ENCODE measurements at regions not wholly inside any gene's neighbourhood (a gene's known extent, or its start where the extent isn't known, plus 50 kb on each side); places are given as distances from the start of the nearest gene placed in this dataset.
"Not testable (repeated sequence)": the region's sequence is repeated elsewhere in the genome, so short reads cannot be mapped to it uniquely, and the experiment has no call there.

- DNase-seq (ENCODE audit: low read depth in 2 of 3, low spot score in 1 of 3), result no peak
These were observed 255.6 kb upstream of the SLC30A5 start for GRCh38 chr5:68838157-68838718.

DNA sequence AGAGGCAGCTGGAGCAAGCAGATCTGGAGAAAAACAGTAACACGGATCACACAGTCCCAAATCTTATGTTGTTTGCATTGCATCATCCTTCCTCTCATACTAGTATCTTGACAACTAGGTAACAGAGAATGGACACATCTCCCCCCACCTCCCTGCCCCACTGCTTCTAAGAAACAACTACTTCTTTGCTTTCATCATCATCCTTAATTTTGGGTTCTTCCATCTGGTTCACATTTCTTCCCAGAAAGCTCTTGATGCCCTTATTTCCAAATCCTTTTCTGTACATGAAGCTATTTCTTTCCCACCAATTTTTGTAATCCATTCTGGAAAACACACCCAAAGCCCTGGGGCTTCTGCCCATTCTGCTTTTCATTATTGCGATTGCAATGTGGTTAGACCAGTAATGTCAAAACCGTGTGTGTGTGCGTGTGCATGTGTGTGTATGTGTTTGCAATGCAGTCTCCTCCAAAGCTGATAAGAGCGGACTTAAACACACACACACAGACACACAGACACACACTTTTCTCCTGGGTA lies 254.7 kb upstream of the SLC30A5 start:
- no peak for DNase-seq (ENCODE audit: low read depth in 2 of 3, low spot score in 1 of 3)

GRCh38 chr5:68843624-68844364 lies 250.0 kb upstream of the SLC30A5 start:
- DNase-seq (ENCODE audit: low read depth in 2 of 3, low spot score in 1 of 3), result no peak

- no peak for DNase-seq (ENCODE audit: low read depth in 2 of 3, low spot score in 1 of 3)
These were observed 248.7 kb upstream of the SLC30A5 start for GRCh38 chr5:68845131-68845530.

DNA sequence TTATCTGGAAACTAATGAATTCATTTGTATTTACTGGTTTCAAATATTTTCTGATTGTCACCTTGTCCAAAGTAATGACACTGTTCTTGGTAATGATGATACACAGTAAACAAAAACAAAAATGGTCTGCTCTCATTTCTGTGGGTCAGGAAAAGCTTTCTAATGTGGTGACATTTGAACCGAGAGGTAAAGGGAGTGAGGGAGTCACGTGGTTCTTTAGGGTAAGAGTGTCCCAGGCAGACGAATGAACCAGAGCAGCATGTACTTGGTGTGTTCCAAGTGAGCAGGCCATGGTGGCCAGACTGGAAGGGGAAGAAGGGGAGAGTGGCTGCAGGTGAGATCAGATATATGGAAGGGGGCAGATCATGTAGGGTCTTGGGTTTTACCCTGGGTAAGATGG lies 247.0 kb upstream of the SLC30A5 start:
- no peak for DNase-seq (ENCODE audit: low read depth in 2 of 3, low spot score in 1 of 3)

GRCh38 chr5:68848091-68848490 lies 245.7 kb upstream of the SLC30A5 start:
- no peak for DNase-seq (ENCODE audit: low read depth in 2 of 3, low spot score in 1 of 3)

DNA sequence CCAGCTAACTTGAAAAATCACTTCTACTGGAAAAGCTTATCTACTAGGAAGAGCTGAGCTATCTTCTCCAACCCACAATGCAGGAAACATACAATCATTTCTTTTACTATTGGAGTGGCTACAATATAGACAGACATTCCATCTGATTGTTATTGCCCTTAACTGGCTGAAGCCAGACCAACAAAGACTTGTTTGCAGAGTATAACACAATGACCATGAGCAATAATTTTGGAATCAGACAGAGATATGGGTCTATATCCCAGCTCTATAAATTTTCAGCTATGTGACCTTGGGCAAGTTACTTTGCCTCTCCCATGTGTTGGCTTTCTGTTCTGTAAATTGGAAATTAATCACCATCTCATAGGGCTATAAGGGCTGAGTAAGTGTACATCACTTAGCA lies 244.7 kb upstream of the SLC30A5 start:
- no peak for DNase-seq (ENCODE audit: low read depth in 2 of 3, low spot score in 1 of 3)

- no peak for DNase-seq (ENCODE audit: low read depth in 2 of 3, low spot score in 1 of 3)
These were observed 243.9 kb upstream of the SLC30A5 start for GRCh38 chr5:68849906-68850305.

DNA sequence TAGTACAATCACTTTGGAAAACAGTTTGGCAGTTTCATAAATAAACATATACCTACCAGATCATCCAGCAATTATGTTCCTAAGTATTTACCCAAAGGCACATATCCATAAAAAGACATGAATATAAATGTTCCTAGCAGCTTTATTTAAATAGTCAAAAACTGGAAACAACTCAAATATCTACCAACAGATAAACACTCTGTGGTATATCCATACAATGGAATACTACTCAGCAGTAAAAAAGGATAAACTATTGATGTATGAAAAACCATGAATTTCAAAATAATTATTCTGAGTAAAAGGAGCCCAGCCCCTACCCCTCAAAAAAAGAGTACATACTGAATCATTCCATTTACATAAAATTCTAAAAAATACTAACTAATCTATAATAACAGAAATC lies 232.7 kb upstream of the SLC30A5 start:
- no peak for DNase-seq (ENCODE audit: low read depth in 2 of 3, low spot score in 1 of 3)

- DNase-seq (ENCODE audit: low read depth in 2 of 3, low spot score in 1 of 3), result no peak
These were observed 231.3 kb upstream of the SLC30A5 start for GRCh38 chr5:68862560-68862959.

DNA sequence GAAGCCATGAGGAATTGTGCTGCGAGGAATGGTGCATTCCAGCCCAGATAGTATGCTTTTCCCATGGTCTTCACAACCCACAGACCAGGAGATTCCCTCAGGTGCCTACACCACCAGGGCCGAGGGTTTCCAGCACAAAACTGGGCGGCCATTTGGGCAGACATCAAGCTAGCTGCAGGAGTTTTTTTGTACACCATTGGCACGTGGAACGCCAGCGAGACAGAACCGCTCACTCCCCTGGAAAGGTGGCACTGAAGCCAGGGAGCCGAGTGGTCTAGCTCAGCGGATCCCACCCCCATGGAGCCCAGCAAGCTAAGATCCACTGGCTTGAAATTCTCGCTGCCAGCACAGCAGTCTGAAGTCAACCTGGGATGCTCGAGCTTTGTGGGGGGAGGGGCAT lies 228.6 kb upstream of the SLC30A5 start:
- DNase-seq (ENCODE audit: low read depth in 2 of 3, low spot score in 1 of 3), result not testable (repeated sequence)

GRCh38 chr5:68872088-68872839 lies 221.6 kb upstream of the SLC30A5 start:
- DNase-seq (ENCODE audit: low read depth in 2 of 3, low spot score in 1 of 3), result no peak

GRCh38 chr5:68873198-68873597 lies 220.6 kb upstream of the SLC30A5 start:
- DNase-seq (ENCODE audit: low read depth in 2 of 3, low spot score in 1 of 3), result no peak

DNA sequence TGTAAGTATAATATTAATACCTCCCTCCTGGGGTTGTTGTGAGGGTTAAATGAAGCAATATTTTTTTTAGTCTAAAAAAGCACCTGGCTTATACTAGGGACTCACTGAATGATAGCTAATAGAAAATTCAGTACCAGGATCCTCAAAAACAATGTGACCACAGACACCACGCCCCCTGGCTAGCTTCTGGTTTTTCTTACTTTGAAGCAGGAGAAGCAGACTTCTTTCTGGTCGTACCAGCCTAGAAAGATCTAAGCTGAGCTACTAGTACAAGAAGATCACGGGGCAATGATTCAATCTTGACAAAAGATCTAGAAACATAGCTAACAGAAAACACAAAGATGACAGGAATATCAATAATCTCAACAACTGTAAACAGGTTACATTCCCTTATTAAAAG lies 218.5 kb upstream of the SLC30A5 start:
- no peak for DNase-seq (ENCODE audit: low read depth in 2 of 3, low spot score in 1 of 3)

DNA sequence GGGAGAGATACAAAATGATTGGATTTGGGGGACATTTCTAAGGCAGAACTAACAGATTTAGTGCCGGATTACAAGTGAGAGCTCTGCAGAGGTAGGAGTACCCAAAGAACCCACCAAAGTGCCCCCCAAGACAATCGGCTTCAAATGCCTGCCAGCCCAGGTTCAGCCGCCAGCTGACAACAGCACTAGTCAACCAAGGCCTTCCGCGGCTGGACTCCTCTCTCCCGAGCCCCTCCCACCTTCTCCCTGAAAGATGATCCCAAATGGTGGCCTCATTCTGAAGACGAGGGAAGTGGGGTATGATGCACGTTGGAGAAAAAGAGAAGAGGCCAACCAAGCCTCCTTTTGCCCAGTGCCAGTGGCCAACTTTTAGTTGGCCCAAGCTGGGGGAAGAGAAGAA lies 210.4 kb upstream of the SLC30A5 start:
- no peak for DNase-seq (ENCODE audit: low read depth in 2 of 3, low spot score in 1 of 3)

DNA sequence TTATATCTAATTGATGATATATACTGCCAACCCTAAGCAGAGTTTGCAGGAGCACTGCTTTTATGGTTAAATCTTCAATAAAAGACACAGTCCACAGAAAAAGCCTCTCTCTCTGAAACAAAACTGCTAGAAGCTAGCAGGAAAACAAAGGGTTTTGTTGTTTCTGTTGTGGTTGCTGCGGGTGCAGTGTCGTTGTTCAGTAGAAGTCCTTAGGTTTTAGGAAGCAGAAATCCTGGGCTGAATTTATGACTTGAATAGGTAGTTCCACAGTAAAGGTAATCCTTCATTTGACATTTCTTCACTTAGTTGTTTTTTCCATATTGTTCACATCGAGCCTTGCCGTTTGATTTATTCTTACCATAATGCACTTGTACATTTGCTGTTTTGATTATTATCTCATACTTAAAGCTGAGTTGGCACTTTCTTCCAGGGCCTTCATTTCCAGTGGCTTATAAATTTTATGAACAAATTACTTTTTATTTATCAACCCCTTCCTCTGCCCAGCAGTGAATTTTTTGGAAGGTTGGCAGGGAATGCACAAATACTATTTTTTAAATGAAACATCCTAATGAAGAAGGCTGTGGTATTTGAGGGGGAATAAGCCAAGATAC lies 209.6 kb upstream of the SLC30A5 start:
- DNase-seq (ENCODE audit: low read depth in 2 of 3, low spot score in 1 of 3), result no peak

DNA sequence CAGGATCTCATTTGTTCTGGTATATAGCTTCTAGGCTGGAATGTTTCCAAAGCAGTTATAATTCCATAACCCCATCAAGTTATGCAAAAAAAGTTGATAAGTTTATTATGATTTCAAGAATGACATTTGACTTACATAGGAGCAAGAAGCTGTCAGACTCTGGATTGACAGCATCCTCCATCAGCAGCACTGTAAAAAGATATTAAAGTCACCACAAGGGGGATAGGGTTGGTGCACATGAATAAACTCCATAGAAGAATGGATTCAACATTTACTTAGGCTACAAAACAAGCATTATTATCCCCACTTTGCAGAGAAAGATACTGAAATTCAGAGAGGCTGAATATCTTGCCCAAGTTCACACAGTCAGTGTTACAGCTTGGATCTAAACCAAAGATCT lies 208.9 kb upstream of the SLC30A5 start:
- no peak for DNase-seq (ENCODE audit: low read depth in 2 of 3, low spot score in 1 of 3)

DNA sequence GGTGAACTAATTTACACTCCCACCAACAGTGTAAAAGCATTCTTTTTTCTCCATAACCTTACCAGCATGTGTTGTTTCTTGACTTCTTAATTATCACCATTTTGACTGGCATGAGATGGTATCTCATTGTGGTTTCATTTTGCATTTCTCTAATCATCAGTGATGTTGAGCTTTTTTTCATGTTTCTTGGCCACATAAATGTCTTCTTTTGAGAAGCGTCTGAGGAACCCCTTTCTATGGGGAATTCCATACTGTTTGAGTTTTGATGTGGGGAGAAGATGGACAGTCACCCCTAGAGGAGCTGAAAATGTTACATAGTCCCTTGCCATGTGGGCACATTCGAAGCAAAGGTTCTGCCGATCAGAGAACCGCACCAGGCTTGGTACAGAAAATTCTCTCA lies 207.0 kb upstream of the SLC30A5 start:
- DNase-seq (ENCODE audit: low read depth in 2 of 3, low spot score in 1 of 3), result no peak

DNA sequence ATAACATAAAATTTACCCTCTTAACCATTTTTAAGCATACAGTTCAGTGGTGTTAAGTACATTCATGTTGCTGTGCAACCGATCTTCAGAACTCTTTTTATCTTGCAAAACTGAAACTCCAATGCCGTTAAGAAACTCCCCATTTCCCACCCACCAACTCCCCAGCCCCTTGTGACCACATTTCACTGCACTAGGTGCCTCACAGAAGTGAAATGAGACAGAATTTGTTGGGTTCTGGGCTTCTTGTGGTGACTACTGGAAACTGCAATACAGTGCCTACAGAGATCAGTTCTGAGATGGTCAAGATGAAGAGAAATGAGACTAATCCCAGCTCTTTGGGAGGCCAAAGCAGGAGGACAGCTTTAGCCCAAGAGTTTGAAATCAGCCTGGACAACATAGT lies 202.1 kb upstream of the SLC30A5 start:
- DNase-seq (ENCODE audit: low read depth in 2 of 3, low spot score in 1 of 3), result peak in 1 of 3 donors; percentile 8

GRCh38 chr5:68894673-68895072 lies 199.1 kb upstream of the SLC30A5 start:
- DNase-seq (ENCODE audit: low read depth in 2 of 3, low spot score in 1 of 3), result no peak

- DNase-seq (ENCODE audit: low read depth in 2 of 3, low spot score in 1 of 3), result no peak
These were observed 194.8 kb upstream of the SLC30A5 start for GRCh38 chr5:68898951-68899471.

Measured in stimulated activated CD4-positive, alpha-beta T cell treated with anti-CD3 and anti-CD28 coated beads, Interleukin-12 subunit alpha, Interleukin-12 subunit beta, amount 100 ng/mL, for 48 hours (primary cell).